HEK293 (cell line): ENCODE measurements at regions not wholly inside any gene's neighbourhood (a gene's known extent, or its start where the extent isn't known, plus 50 kb on each side); places are given as distances from the start of the nearest gene placed in this dataset.

Experiments
- CTCF ChIP-seq: fragments of 450-650 bp; formaldehyde crosslinking; IDR thresholded peaks from 2 replicates; pipeline ENCODE4 v1.5.1; 2016; ENCODE audit warnings: missing biosample characterization, missing genetic modification characterization
- ZNF239 ChIP-seq: fragments of 450-650 bp; formaldehyde crosslinking; IDR thresholded peaks from 2 replicates; pipeline ENCODE4 v1.5.1; 2016; ENCODE audit warnings: missing biosample characterization, missing genetic modification characterization
- ZNF26 ChIP-seq: fragments of 450-650 bp; formaldehyde crosslinking; IDR thresholded peaks from 2 replicates; pipeline ENCODE4 v1.5.1; 2016; ENCODE audit warnings: missing biosample characterization, missing genetic modification characterization

GRCh38 chr4:26059391-26060154 lies 145.6 kb downstream of the SMIM20 start:
- TF ChIP-seq ZNF26 (tag by site-specific recombination) (no peak), CTCF (tag by site-specific recombination) (no peak), ZNF239 (no peak)
